HG03060 (cell line): ENCODE measurements at regions not wholly inside any gene's neighbourhood (a gene's known extent, or its start where the extent isn't known, plus 50 kb on each side); places are given as distances from the start of the nearest gene placed in this dataset.

Source experiments
- ATAC-seq: cut with Tn5 transposase; IDR thresholded peaks from one replicate; pipeline ENCODE4 v1.9.1; 2021; ENCODE audit warnings: low read depth, moderate number of reproducible peaks; ENCODE audit not compliant: unreplicated experiment

DNA sequence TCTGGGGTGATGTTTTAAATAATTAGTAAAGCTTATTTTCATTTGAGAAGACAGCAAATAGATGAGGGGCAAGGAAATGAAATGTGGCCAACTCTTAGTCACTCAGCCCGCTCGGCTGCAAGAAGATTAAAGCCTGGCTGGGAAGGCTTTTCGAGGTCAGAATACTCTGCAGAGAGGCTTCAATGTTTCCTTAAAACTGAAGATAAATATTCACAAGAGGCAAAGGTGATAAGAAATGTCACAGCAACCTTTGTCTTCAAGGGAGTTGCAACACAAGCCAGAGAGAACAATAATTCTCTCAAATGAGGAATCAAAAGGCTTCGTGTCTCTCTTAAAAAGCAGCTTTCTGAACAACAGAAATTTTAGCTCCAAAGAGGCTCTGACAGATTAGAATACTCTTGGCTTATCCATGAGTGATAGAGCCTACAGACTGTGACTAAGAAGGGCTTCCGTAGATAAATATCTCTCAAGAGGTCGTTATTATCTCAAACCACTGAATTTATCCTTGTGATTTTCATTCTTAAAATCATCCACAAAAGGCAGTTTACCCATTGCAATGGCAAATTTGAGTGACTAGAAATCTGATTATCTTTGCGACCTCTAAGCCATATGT lies 92.5 kb downstream of the KLF6 start:
- ATAC-seq, result no peak

DNA sequence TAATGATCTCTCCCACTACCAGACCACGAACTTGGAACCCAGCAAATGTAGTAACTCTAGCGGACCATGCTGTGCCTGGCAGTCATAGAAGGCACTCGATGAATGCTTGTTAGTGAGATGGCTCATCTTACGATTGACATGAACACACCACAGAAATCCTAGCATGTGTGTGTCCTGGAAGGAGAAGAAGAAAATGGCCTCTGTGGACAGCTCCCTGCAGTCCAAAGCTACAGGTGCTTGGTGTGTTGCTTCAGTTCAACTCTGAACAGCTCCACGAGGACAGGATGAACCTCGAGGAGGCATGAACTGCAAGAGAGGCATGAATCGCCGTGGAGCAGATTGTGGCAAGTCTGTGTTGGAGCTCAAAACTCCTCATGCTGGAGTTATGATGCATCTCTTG lies 93.5 kb downstream of the KLF6 start:
- no peak for ATAC-seq

DNA sequence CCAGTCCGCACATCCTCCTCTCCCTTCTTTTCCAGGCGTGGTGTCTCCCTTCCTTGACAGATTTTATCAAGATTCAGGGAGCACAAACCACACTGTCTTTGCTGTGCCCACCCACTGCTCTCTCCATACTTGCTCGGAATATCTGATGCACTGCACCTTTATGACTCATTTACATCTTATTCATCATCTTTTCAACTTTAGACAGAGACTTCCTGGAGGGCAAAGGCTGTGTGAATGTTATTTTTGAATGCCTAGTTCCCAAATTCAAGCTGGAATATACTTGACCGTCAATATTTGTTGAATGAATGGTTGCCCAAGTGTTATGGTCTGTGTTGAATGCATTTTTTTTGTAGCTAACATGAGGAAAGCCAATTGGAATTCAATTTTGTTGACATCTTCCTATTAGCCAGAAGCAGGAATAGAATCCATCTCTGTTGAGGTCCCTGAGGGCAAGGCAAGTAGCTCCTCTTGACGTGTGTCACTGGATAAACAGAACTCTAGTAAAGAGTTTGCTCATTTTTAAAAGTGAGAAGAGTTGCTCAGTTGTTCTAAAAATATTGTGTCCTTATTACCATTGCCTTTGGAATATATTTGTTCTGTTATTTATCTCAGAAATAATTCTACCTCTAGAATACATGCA lies 95.0 kb downstream of the KLF6 start:
- ATAC-seq, result no peak

DNA sequence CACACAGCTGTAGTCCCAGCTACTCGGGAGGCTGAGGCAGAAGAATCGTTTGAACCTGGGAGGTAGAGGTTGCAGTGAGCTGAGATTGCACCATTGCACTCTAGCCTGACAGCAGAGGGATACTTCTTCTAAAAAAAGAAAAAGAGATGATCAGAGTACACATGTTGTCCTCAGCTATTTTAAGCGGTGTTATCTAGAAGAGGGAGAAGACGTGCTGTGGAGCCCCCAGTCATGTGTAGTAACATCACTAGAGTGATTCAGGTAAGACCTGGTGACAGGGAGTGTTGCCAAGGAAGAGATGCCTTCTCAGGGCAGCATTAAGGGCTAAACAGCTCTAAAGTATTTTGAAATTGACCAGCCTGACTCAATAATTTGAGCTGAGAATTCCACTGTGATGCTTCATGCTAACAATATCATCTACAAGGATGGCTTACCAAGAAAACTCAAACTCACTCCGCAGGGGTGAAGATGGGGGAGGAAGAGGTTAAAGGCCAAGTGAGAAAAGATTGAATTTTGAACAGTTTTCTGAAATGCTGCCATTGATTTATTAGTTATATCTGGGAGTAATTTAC lies 97.4 kb downstream of the KLF6 start:
- ATAC-seq, result no peak

DNA sequence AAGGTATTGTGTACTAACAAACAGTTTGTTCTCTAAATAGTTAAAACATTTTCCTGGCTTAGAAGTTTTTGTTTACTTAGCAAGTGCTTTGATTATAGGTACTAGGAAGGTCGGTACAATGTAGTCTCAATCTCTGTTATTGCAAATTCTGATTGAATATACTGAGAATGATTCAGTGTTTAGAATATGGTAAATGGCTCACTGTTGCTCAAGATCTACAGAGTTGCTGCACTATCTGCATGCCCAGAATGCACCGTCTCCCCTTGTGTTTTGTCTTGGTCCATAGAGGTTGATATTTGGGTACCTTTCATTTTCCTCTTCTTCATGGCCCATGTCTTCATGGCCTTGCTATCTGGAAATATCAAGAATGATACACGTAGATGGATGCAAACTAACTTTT lies 99.6 kb downstream of the KLF6 start:
- no peak for ATAC-seq

DNA sequence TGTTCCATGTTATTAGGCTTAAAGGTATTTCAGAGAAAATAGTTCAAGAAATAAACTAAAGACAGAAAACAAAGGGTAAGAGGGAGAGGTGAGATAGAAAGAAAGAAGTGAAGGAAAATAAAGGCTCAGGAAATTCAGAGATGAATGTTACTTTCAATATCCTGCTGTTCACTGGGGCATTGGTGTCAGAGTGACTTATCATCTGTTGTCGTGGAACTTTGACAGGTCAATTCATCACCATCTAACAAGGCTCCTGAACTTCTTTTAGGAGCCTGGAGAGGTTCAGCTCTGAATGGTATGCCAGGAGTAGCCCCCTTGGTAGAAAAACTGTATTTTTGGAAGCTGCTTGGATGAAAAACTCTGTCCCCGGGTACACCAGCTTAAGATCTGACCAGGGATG lies 100.1 kb downstream of the KLF6 start:
- ATAC-seq, result no peak

DNA sequence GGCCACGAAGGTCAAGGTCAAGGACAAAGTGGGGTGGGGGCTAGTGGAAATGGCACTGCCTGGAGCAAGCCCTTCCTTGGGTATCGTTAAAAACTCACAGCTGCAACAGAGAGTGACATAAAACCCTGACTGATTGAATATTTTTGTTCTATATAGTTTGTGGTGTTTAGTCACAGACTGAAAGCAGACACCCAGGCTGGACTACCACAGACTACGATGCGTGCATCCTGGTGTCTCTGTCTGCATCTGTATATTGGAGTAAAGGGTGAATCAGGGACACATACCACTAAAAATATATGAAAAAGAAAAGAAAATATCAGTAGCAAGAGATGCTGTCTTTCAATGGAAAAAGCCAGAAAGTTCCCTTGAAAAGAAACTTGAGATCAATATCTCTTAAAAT lies 101.4 kb downstream of the KLF6 start:
- no peak for ATAC-seq

DNA sequence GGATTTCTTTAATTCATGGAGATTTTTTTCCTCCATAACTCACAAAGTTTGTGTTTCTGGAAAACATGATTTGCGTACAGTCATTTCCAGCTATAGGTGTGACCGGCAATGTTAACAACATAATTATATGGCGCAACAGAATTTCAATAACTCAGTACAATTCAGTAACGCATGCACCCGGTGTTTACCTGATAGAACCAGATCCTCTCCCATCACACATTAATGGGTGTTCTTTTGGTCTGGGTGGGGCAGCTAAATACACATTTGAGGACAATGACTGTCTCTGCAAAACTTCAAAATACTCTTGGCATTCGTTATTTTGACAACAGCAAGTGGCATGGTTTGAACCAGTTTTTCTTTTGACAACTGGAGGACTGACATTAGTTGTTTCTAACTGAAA lies 102.3 kb downstream of the KLF6 start:
- ATAC-seq, result no peak

DNA sequence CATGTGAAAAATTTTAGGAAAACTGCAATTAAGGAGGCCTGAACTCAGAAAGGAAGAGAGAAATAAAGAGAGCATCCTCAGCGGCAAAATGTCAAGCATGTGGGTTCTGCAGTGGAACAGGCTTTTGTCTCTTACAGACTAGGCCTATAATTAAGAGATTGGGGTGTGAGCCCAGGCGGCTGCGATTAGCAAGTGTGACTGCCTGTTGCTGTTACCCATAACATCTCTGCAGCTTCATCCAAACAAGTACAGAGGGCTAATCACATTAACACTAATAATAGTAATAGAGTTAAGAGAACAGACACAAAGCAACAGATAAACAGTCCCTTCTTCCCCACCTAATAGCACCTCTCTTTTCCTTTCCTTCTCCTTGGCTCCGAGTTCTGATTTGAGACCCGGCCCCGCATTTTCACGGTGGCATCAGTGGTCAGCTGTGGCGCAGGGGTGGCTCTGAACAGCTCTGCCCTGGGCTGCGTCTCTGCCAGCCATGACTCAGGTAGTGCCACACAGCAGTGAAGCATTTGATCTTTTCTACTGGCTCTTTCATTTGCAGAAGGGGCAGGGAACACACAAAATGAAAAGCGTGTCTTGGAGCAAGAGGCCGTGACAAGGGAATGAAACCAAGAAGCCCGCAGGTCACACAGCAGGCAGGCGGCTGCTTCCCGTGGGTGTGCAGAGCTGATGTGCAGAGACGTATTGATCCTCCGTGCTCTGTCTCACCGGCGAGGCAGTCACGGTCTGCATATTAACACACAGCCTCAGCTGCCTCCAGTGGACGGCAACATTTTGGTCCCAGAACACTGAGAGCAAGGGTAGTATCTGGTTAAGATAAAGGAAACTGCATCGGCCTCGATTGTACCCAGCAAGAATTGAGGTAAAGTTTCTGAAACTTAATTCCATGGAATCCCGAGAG lies 103.1 kb downstream of the KLF6 start:
- no peak for ATAC-seq

DNA sequence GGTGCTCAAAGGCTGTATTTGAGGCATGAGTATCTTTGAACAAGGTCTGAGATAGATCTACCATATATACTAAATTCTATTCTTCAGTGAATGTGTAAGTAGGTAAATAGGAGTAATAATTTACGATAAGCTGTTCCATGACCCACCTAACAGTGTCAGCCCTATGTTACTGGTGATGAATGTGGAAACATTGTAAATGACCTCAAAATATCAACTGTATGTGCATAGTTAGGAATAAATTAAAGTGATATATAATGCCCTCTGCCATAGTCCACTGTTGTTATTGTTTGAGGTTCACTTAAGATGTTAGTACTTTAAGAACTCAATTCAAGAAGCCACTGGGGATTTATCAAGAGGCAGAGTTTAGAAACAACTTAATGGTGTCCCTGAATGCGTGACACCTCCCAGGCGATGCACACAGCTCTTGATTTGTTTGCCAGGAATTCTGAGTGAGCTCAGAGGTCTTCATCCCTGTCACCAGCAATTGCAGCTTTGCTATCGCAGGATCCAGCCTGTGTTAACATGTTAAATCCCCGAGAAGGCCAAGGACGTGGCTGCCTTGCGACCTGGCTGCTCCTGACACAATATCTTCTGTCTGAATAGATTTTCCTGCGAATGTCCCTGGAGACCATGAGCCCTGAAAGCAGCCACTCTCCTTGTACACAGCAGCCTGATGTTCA lies 104.9 kb downstream of the KLF6 start:
- no peak for ATAC-seq

DNA sequence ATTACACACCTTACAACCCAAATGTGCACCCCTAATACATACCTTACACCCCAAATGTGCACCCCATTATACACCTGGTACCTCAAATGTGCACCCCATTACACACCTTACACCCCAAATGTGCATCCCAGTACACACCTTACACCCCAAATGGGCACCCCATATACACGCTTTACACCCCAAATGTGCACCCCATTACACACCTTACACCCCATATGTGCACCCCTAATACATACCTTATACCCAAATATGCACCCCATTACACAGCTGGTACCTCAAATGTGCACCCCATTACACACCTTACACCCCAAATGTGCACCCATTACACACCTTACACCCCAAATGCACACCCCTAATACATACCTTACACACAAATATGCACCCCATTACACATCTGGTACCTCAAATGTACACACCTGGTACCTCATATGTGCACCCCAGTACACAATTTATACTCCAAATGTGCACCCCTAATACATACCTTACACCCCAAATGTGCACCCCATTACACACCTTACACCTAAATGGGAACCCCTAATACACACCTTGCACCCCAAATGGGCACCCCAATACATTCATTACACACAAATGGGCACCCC lies 106.3 kb downstream of the KLF6 start:
- ATAC-seq, result no peak

DNA sequence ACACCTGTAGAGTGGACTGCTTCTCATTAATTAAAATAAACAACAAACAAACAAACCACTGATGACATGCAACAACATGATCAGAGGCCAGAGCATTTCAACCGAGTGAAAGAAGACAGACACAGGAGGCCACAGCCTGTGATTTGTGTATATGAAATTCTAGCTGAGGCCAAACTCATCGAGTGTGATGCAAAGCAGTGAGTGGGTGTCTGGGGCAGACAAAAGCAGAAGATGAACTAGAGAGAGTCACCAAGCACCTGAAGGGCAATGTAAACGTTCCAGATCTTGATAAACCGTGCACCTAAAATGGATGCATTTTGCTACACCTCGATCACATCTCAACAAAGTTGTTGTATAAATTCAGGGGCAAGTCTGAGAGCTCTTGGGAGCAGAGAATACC lies 108.4 kb downstream of the KLF6 start:
- ATAC-seq, result no peak

DNA sequence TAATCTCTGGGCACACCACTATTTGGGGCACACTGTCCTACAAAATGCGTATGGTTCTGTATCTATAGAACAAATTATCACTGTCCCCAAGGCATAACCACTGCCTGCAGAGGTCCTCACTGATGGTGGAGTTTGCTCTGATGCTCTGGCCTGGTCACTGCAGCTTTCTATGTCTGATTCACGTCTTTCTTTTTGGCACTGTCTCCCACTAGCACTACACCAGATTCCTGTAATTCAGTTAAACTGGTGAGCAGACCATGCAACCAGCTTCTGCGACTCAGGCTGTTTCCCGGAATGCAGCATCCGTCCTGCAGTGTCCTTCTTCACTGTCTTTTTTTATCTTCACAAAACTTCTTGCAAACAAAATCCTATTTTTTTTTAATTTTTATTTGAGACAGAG lies 112.8 kb downstream of the KLF6 start:
- no peak for ATAC-seq

DNA sequence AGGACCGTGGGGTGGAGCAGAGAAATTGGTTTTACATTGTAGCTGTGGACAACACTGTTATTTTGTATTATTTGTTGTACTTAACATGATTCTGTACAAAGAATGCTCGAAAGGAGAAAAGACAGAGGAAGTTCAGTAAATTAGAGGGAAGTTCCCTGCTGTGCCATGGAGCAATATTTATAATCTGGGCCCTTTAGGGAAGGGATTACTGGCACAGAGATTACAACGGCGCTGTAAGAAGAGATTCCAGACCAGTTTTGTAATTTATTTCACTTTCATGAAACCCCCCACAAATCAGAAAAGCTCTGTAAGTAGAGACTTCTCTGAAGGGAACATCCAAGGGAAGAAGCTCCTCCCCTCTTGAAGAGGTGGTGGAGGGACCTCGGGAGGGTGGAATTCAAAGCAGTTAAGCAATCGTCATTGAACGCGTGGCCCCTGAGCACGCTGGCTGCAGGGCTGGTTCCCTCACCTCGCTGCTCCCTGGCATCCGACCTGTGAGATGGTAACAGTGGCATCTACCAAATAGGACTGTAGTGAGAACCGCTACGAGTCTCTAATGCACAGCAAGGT lies 113.5 kb downstream of the KLF6 start:
- no peak for ATAC-seq

DNA sequence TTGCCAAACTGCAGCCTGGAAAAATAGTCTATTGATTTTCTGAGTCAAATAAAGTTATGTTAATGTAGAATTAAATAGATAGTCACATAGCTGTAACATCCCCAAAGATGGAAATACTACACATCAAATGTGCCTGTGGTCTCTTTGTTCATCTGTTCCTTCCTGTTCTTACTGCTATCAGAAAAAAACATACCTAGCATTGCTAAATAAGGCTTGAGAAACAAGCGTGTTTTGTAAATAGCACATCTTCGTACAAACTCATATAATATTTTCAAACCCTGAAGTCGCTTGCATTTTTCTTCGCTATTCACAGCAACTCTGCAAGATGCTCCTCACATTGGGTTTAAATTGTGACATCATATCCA lies 116.1 kb downstream of the KLF6 start:
- no peak for ATAC-seq

DNA sequence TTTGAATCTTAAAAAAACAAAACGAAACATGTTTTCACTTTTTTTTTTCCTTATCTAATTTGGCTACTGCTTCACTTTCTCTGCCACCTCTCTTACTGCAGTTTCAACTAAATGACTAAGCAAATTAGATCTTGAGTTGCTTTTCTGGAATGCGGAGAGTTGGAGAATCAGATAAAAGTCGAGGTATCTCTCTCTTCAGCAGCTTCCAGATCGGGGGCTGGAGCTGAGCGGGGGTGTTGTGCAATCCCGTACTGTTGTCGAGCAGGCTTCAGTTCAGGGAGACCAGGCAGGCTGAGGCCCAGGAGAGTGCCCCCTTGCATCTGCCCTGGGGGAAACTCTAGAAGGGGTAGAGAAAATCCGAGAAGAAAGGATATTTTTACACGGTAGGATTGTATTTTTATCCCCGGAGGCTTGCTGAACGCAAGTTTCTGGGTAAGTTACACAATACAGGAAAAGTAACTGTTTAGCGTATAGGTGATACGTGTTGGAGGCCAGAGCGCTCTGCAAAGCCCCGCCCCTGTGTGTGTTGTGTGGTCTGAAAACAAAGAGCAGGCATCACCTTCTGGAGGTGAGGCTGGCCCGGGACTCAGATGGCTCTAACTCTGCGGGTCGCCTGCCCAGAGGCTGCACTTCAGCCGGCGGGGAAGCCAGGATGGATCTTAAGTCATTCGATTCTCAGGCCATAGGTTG lies 116.6 kb downstream of the KLF6 start:
- ATAC-seq, result no peak

DNA sequence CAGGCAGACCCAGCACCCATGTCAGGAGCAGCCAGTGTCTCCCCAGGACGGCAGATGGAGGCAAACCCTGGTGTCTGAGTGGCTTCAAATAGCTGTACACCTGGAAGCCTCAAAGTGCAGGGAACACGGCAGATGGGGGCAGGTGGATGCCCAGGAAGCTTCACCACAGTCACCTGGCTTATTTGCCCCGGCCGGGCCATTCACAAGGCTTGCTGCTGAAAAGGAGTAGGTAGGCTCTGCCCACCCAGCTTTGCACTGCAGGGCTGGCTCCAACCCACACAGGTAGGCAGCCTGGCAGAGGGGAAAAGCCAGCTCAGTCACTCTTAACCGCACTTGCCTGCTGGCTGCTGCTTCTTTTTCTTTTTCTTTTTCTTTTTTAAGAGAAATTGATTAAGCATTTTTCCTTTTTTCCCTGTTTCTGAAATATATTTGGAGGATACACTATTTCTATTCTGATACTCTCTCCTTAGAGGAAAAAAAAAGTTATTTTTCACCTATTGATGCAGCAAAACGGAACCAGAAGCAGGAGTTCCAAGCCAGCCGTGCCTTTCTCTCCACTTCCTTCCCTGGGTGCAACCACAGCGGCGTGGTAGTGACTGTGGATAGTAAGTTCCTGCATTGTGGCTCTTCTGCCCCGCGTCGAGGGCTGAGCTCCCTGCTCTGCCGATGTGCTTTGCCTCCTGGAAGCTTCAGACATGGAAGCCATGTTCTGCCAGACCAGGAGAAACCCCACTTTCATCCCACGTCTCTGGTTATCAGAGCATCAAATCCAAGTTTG lies 118.3 kb downstream of the KLF6 start:
- no peak for ATAC-seq

DNA sequence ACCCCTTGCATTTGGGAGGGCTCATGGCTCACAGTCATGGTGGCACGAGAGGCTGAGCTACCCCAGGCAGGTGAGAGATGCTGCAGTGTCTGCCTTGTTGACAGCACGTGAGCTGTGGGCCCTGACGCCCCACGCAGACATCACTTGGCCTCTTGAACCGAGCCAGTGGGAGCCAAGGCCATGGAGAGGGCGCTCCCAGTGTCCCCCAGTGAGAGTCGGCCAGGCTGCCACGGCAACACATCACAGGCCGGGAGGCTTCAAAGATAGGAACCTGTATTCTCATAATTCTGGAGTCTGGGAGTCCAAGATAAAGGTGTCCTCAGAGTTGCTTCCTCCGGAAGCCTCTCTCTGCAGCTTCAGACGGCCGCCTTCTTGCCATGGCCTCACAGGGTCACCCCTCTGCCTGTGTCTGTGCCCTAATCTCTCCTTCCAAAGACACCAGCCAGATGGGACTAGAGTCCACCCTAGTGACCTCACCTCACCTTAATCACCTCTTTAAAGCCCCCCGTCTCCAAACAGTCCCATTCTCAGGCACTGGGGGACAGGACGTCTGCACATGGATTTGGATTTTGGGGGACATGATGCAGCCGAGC lies 119.6 kb downstream of the KLF6 start:
- ATAC-seq, result no peak
